ENCODE measurements at regions not wholly inside any gene's neighbourhood (a gene's known extent, or its start where the extent isn't known, plus 50 kb on each side); places are given as distances from the start of the nearest gene placed in this dataset.
"Not testable (repeated sequence)": the region's sequence is repeated elsewhere in the genome, so short reads cannot be mapped to it uniquely, and the experiment has no call there.

GRCh38 chr17:54277868-54278267 is 455.1 kb downstream of the KIF2B start:
- DNase-seq (ENCODE audit: extremely low read depth in 1 of 11, low read depth in 9 of 11, low spot score in 4 of 11), result no peak

GRCh38 chr17:54280741-54281140 is 458.0 kb downstream of the KIF2B start:
- DNase-seq (ENCODE audit: extremely low read depth in 1 of 11, low read depth in 9 of 11, low spot score in 4 of 11), result no peak

- no peak for DNase-seq (ENCODE audit: extremely low read depth in 1 of 11, low read depth in 9 of 11, low spot score in 4 of 11)
Observed at GRCh38 chr17:54282886-54283285, 460.2 kb downstream of the KIF2B start.

GRCh38 chr17:54307351-54307750 is 484.6 kb downstream of the KIF2B start:
- DNase-seq (ENCODE audit: extremely low read depth in 1 of 11, low read depth in 9 of 11, low spot score in 4 of 11), result no peak

DNA sequence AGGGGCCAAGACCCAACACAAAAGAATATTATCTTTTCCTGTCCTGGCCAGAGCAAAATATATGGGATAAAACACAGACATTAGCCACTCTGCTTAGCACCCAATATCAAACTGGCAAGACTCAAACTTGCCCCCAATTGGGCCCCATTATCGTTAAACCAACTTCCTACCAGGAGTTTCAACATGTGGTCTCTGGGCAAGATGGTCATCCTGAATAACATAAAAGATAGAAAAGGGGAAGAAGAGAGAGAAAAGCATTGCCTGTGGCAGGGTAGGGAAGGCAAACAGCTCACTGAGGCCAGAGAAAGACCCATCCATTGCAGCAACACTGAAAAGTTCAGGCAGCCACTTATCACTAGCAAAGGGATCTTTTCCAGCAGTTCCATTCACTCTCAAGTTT is 502.1 kb downstream of the KIF2B start:
- DNase-seq (ENCODE audit: extremely low read depth in 1 of 11, low read depth in 9 of 11, low spot score in 4 of 11), result no peak

- no peak for DNase-seq (ENCODE audit: extremely low read depth in 1 of 11, low read depth in 9 of 11, low spot score in 4 of 11)
Observed at GRCh38 chr17:54339731-54340130, 517.0 kb downstream of the KIF2B start.

DNA sequence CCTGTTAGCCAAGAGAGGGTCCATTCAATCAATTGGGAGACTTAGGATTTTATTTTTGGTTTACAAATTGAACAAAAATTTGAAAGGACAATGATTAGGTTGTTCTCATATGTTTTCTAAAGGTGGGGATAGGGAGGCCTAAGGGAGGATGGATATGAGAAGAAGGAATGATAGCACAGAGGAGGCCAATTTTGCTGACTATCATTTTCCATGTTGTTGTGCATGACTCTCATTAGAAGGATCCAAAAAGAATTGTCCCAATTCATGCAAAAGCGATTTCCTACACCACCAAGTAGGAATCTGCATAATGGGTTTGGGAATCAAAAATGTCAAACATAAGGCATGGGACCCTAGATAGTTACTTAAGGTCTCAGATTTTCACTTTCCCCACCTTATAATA is 524.8 kb downstream of the KIF2B start:
- no peak for DNase-seq (ENCODE audit: extremely low read depth in 1 of 11, low read depth in 9 of 11, low spot score in 4 of 11)

GRCh38 chr17:54348234-54348633 is 525.5 kb downstream of the KIF2B start:
- DNase-seq (ENCODE audit: extremely low read depth in 1 of 11, low read depth in 9 of 11, low spot score in 4 of 11), result no peak

GRCh38 chr17:54353789-54354525 is 531.2 kb downstream of the KIF2B start:
- DNase-seq (ENCODE audit: extremely low read depth in 1 of 11, low read depth in 9 of 11, low spot score in 4 of 11), result no peak

DNA sequence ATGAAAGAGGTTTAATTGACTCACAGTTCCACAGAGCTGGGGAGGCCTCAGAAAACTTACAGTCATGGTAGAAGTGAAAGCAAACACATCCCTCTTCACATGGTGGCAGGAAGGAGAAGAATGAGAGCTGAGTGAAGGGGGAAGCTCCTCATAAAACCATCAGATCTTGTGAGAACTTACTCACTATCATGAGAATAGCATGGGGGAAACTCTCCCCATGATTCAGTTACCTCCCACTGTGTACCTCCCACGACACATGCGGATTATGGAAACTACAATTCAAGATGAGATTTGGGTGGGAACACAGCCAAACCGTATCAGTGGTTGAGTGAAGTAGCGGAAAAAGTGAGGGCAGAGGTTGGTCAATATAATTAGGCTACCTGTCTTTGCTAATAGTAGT is 538.3 kb downstream of the KIF2B start:
- DNase-seq (ENCODE audit: extremely low read depth in 1 of 11, low read depth in 9 of 11, low spot score in 4 of 11), result not testable (repeated sequence)

DNA sequence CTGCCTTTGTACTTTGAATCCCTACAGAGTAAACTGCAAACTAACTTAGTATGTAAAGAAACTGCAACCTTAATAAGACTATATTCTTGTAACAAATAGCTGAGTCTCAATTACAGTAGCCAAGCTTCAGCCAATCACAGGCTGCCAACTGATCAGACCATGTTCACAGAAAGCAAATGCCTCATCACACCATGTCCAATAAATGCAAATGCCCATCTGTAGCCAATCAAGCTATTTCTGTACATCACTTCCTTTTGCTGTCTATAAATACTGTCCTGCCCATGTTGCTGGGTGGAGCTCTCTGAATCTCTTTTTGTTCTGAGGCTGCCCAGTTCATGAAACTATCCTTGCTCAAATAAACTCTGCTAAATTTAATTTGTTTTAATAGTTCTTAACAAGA is 531.7 kb upstream of the TOM1L1 start:
- DNase-seq (ENCODE audit: extremely low read depth in 1 of 11, low read depth in 9 of 11, low spot score in 4 of 11), result no peak

GRCh38 chr17:54372069-54372749 is 528.4 kb upstream of the TOM1L1 start:
- no peak for DNase-seq (ENCODE audit: extremely low read depth in 1 of 11, low read depth in 9 of 11, low spot score in 4 of 11)

DNA sequence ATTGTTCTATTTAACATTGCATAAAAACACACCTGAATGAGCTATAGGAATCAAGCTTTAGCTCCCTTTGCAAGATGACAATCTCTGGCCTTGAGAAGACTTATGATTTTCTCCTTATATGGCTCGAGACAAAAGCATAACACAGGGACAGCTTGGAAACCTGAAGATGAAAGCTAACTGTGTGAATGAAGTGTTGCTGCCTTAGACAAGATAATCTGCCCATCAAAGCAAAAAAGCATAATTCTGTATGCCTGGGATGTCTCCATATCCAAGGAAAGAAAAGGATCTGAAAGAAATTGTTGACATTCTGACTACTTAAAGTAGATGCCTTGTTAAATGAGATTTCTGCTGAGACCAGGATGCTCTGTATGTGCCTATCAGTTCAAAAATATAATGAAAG is 526.7 kb upstream of the TOM1L1 start:
- DNase-seq (ENCODE audit: extremely low read depth in 1 of 11, low read depth in 9 of 11, low spot score in 4 of 11), result no peak

- DNase-seq (ENCODE audit: extremely low read depth in 1 of 11, low read depth in 9 of 11, low spot score in 4 of 11), result not testable (repeated sequence)
Observed at GRCh38 chr17:54376409-54376808, 524.2 kb upstream of the TOM1L1 start.

DNA sequence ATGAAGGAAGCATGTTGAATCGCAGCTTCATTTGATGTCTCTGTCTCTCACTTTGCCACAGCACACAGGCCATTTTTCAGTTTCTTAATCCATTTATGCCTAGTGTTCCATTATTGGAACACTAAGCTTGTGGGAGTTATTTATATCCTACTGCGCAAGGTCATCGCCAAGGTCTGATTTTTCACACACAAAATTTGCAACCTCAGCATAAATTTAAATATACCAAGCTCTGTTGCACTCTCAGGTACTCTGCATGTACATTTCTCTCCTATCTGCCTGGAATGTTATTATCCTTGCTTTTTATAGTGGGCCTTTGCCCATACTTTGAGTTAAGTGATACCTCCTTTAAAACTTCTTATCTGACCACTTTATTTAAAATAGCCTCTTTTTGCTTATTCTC is 519.2 kb upstream of the TOM1L1 start:
- no peak for DNase-seq (ENCODE audit: extremely low read depth in 1 of 11, low read depth in 9 of 11, low spot score in 4 of 11)

GRCh38 chr17:54404259-54404658 is 496.4 kb upstream of the TOM1L1 start:
- no peak for DNase-seq (ENCODE audit: extremely low read depth in 1 of 11, low read depth in 9 of 11, low spot score in 4 of 11)

DNA sequence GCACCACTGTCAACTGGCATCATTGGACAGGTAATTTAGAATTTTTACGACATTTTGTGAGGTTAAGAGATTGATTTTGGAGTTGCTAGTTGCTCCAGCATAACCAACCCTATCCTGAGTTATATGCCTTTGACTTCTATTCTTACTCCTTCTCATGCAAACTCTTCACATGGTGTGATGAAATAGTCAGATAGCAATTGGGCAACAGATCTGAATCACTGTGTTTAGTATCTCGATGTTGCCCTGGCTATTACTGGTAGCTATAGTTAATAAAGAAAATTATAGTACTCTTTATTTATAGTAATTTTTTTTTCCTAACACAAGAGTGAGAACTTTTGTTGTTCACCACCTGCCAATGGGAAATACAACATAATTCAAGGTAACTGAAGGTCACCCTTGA is 494.8 kb upstream of the TOM1L1 start:
- no peak for DNase-seq (ENCODE audit: extremely low read depth in 1 of 11, low read depth in 9 of 11, low spot score in 4 of 11)

- no peak for DNase-seq (ENCODE audit: extremely low read depth in 1 of 11, low read depth in 9 of 11, low spot score in 4 of 11)
Observed at GRCh38 chr17:54408731-54409130, 491.9 kb upstream of the TOM1L1 start.

DNA sequence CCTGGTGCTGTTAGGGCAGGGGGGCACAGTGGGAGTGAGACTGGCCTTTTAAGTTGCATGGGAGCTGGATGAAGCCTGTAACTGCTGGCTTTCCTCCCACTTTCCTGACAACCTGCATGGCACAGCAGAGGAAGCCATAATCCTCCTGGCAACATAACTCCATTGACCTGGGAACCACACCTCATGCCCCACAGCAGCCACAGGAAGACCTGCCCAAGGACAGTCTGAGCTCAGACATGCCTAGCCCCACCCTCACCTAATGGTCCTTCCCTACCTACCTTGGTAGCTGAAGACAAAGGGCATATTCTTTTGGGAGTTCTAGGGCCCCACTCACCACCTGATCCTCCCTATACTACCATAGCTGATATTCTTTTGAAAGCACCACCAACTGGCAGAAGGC is 482.2 kb upstream of the TOM1L1 start:
- DNase-seq (ENCODE audit: extremely low read depth in 1 of 11, low read depth in 9 of 11, low spot score in 4 of 11), result no peak

DNA sequence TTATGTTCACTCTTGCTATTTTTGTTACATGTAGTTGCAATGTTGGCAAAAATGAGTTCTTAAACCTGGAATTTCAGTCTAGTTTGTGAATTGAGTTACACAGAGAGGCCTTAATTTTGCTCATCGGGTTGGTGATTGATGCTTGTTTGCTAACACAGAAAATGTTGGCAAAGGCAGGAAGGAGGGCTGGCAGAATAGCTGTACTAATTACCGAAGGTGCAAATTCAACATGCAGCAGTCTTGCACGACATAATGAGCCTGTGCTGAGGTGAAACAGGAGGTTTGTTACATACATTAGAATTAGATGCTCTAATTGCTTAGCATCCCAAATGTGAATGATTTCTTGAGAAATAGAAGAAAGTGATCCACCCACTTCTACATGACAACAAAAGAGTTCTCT is 475.0 kb upstream of the TOM1L1 start:
- no peak for DNase-seq (ENCODE audit: extremely low read depth in 1 of 11, low read depth in 9 of 11, low spot score in 4 of 11)
